ENCODE measurements at regions not wholly inside any gene's neighbourhood (a gene's known extent, or its start where the extent isn't known, plus 50 kb on each side); places are given as distances from the start of the nearest gene placed in this dataset.

- CTCF ChIA-PET = no interaction called here
- POLR2A ChIA-PET = no interaction called here
- no peak overlapping the region for H3K4me3 ChIP-seq (ENCODE audit: low read depth, low read length)
- TF ChIP-seq CTCF (IDR thresholded peaks at IDR 0.05; ENCODE audit: insufficient read depth, low read depth, low read length) = no peak
- peak; percentile 35 for DNase-seq (ENCODE audit: low read depth)
- H3K27me3 ChIP-seq (ENCODE audit: control insufficient read depth, insufficient read depth, low read length) = no peaks in the 10 kb centered on the region; the same call in 1 of the 2 replicates
- no peaks in the 10 kb centered on the region for H3K36me3 ChIP-seq (ENCODE audit: control insufficient read depth, insufficient read depth, low read length)
Measured at GRCh38 chr3:73270839-73271483, 209.5 kb downstream of the EBLN2 start.

GRCh38 chr3:73273341-73273740 lies 211.9 kb downstream of the EBLN2 start:
- POLR2A ChIA-PET = no interaction called here
- Histone ChIP-seq H3K27me3 (ENCODE audit: control insufficient read depth, insufficient read depth, low read length) (no peaks in the 10 kb centered on the region; the same call in 1 of the 2 replicates), H3K4me3 (ENCODE audit: low read depth, low read length) (no peak overlapping the region), H3K36me3 (ENCODE audit: control insufficient read depth, insufficient read depth, low read length) (no peaks in the 10 kb centered on the region)
- no peak for TF ChIP-seq CTCF (IDR thresholded peaks at IDR 0.05; ENCODE audit: insufficient read depth, low read depth, low read length)
- CTCF ChIA-PET = interaction anchor here (1.1 kb wide), 1 partner anchor 23 kb away, joined by 3 read pairs; no protein-coding TSS in a partner anchor
- no peak for DNase-seq (ENCODE audit: low read depth)

- no peak for TF ChIP-seq CTCF (IDR thresholded peaks at IDR 0.05; ENCODE audit: insufficient read depth, low read depth, low read length)
- no peak for DNase-seq (ENCODE audit: low read depth)
- H3K4me3 ChIP-seq (ENCODE audit: low read depth, low read length) = no peak overlapping the region
- POLR2A ChIA-PET = no interaction called here
- CTCF ChIA-PET = no interaction called here
- no peaks in the 10 kb centered on the region for H3K27me3 ChIP-seq (ENCODE audit: control insufficient read depth, insufficient read depth, low read length)
- H3K36me3 ChIP-seq (ENCODE audit: control insufficient read depth, insufficient read depth, low read length) = no peaks in the 10 kb centered on the region
Measured at GRCh38 chr3:73280746-73281145, 219.3 kb downstream of the EBLN2 start.

GRCh38 chr3:73284472-73284871 lies 223.0 kb downstream of the EBLN2 start:
- TF ChIP-seq CTCF (IDR thresholded peaks at IDR 0.05; ENCODE audit: insufficient read depth, low read depth, low read length) = no peak
- no peak overlapping the region for H3K4me3 ChIP-seq (ENCODE audit: low read depth, low read length)
- H3K36me3 ChIP-seq (ENCODE audit: control insufficient read depth, insufficient read depth, low read length) = no peaks in the 10 kb centered on the region
- DNase-seq (ENCODE audit: low read depth) = no peak
- POLR2A ChIA-PET = no interaction called here
- H3K27me3 ChIP-seq (ENCODE audit: control insufficient read depth, insufficient read depth, low read length) = no peaks in the 10 kb centered on the region
- CTCF ChIA-PET = no interaction called here

GRCh38 chr3:73291541-73291940 lies 230.1 kb downstream of the EBLN2 start:
- CTCF ChIA-PET = no interaction called here
- Histone ChIP-seq H3K27me3 (ENCODE audit: control insufficient read depth, insufficient read depth, low read length) (no peaks in the 10 kb centered on the region; the same call in 1 of the 2 replicates), H3K4me3 (ENCODE audit: low read depth, low read length) (no peak overlapping the region), H3K36me3 (ENCODE audit: control insufficient read depth, insufficient read depth, low read length) (no peaks in the 10 kb centered on the region)
- DNase-seq (ENCODE audit: low read depth) = no peak
- POLR2A ChIA-PET = no interaction called here
- TF ChIP-seq CTCF (IDR thresholded peaks at IDR 0.05; ENCODE audit: insufficient read depth, low read depth, low read length) = no peak

Measured in BJ (cell line).